Stomach (tissue), 4 donors: ENCODE measurements at regions not wholly inside any gene's neighbourhood (a gene's known extent, or its start where the extent isn't known, plus 50 kb on each side); places are given as distances from the start of the nearest gene placed in this dataset.
"Not testable (repeated sequence)": the region's sequence is repeated elsewhere in the genome, so short reads cannot be mapped to it uniquely, and the experiment has no call there.

Experiments
- CTCF ChIP-seq, 7 experiments: fragments of 450-650 bp in 4 of 7; fragments of 200-600 bp in 3 of 7; sonication (generic) in 3 of 7; IDR thresholded peaks; one replicate each; pipeline ENCODE4 v1.5.1; 2016 to 2019; ENCODE audit warnings: antibody characterized with exemption in 7 of 7, control low read depth in 2 of 7, mild to moderate bottlenecking in 1 of 7
- EP300 ChIP-seq: sonication (generic); formaldehyde crosslinking; IDR thresholded peaks from one replicate; pipeline ENCODE4 v1.6.1; 2017; ENCODE audit warnings: antibody characterized with exemption
- POLR2A ChIP-seq, 4 donors: fragments of 450-650 bp; IDR thresholded peaks; one replicate each; pipeline ENCODE4 v1.6.1; 2016; ENCODE audit warnings: antibody characterized with exemption in 4 of 4, control low read depth in 2 of 4, mild to moderate bottlenecking in 1 of 4, moderate library complexity in 1 of 4
- POLR2AphosphoS5 ChIP-seq, 3 donors: sonication (generic); formaldehyde crosslinking; IDR thresholded peaks; one replicate each; pipeline ENCODE4 v1.6.1; 2016; ENCODE audit warnings: antibody characterized with exemption in 3 of 3

- TF ChIP-seq CTCF (IDR thresholded peaks at IDR 0.05); POLR2AphosphoS5 (IDR thresholded peaks at IDR 0.05); EP300; POLR2A (IDR thresholded peaks at IDR 0.05): not testable (repeated sequence)
These were observed 57.2 kb upstream of the USP25 start for GRCh38 chr21:15672578-15672977.
